EH (cell line): ENCODE measurements at regions not wholly inside any gene's neighbourhood (a gene's known extent, or its start where the extent isn't known, plus 50 kb on each side); places are given as distances from the start of the nearest gene placed in this dataset.
"Not testable (repeated sequence)": the region's sequence is repeated elsewhere in the genome, so short reads cannot be mapped to it uniquely, and the experiment has no call there.

Source experiments
- DNase-seq: peaks from one replicate; pipeline ENCODE4 v3.0.0-alpha.2; 2015; ENCODE audit warnings: low read depth

DNA sequence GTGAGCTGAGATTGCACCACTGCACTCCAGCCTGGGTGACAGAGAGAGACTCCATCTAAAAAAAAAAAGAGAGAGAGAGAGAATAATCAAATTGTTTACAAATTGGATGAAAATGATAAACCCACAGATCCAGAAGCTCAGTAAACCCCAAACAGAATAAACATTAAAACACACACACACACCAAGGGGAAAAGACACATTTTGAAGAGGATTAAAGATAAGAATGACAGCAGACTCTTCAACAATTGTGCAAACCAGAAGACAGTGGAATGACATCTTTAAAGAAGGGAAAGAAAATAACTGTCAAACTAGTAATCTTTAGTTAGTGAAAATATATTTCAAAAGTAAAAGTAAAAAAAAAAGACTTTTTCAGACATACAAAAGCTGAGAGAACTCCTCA is 64.4 kb upstream of the RPL38 start:
- no peak for DNase-seq

- no peak for DNase-seq
Measured at GRCh38 chr17:74140282-74140681, 63.2 kb upstream of the RPL38 start.

DNA sequence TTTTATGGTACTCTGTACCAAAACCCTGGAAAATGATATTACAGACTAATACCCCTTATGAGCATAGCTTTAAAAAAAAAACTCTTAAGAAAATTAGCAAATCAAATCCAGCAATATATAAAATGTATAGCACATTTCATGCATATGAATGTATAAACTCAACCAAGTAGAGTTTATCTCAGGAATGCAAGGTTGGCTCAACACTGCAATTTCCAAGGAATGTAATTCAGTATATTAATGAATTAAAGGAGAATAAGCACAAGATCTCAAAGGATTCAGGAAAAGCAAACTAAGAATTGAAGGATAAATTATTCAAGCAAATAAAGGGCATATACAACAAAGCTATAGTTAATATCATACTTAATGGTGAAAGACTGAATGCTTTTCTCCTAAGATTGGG is 61.9 kb upstream of the RPL38 start:
- no peak for DNase-seq

DNA sequence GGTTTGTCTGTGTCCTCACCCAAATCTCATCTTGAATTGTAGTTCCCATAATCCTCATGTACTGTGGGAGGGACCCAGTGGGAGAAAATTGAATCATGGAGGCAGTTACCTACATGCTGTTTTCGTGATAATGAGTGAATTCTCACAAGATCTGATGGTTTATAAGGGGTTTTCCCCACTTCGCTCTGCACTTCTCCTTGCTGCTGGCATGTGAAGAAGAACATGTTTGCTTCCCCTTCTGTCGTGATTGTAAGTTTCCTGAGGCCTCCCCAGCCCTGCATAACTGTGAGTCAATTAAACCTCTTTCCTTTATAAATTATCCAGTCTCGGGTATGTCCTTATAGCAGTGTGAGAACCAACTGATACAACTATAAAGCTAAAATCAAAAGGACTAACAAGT is 60.2 kb upstream of the RPL38 start:
- not testable (repeated sequence) for DNase-seq

GRCh38 chr17:74145756-74146155 is 57.7 kb upstream of the RPL38 start:
- DNase-seq = no peak

- DNase-seq = no peak
Measured at GRCh38 chr17:74146196-74146595, 57.3 kb upstream of the RPL38 start.

DNA sequence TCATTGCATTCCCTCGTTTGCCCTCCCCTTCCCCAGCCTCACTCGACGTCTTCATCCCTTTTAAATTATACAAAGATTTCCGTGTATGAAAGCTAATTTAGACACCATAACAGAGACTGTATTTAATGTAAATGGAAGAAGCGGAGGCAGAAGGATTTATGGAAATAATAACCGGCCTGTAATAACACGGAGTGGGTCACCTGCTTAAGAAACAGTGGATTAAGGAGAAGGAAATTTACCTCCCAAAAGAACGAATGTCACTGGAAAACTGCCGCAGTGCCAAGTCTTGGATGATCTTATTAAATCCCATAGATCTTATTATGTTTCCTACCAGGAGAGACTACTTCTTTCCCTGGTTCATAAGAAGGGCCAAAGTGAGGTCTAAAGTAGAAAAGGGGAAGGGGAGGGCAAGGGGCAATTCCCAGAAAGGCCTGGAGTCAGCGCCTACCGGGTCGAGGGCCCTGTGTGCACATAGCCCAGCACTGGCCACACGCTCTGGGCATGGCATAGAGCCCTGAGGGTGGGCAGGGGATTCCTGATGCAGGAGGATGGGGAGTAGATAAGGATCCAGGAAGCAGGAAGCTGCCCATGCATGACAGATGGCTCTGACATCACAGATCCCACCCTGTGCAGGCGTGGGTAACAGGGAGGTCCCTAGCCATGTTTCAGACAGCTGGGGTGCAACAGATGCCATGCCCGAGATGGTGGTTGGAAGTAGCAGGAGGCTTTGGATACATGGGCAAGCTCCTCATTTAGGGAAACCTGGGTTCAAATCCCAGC is 56.2 kb upstream of the RPL38 start:
- DNase-seq = no peak

DNA sequence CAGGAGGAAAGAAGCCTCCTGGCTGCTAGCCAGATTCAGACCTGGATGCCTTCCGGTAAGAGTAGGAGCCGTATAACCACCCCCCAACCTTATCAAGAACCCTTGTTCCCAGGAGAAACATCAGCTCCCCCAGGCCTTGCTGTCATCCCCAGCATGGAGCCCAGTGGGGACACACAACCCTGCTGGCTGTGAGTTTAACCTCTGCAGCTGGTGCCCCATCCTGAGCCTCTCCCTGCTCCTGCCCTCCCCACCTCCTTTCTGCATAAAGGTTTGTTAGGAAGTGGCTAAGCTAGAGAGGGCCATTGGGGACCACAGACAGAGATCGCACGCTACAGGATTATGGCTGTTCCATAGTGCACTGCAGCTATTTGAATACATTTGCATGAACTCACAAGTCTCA is 55.5 kb upstream of the RPL38 start:
- DNase-seq = no peak

DNA sequence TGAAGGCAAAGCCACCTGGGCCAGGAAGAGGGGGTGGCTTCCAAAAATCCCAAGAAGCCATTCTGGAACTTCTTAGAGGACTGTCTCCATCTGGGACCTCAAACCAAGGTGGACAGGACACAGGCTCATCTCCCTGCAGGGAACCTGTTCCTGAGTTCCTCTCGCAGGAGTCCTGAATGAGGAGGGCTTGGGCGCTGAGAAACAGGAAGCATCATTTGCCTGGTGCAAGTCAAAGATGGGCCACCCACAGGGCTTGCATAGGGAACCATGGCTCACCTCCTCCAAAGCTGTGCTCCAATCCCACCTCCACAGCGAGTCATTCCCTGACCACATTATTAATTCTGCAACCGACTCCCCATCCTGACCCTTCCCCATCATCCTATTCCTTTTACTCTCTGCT is 55.0 kb upstream of the RPL38 start:
- DNase-seq = no peak

- no peak for DNase-seq
Measured at GRCh38 chr17:74148901-74149596, 54.4 kb upstream of the RPL38 start.

DNA sequence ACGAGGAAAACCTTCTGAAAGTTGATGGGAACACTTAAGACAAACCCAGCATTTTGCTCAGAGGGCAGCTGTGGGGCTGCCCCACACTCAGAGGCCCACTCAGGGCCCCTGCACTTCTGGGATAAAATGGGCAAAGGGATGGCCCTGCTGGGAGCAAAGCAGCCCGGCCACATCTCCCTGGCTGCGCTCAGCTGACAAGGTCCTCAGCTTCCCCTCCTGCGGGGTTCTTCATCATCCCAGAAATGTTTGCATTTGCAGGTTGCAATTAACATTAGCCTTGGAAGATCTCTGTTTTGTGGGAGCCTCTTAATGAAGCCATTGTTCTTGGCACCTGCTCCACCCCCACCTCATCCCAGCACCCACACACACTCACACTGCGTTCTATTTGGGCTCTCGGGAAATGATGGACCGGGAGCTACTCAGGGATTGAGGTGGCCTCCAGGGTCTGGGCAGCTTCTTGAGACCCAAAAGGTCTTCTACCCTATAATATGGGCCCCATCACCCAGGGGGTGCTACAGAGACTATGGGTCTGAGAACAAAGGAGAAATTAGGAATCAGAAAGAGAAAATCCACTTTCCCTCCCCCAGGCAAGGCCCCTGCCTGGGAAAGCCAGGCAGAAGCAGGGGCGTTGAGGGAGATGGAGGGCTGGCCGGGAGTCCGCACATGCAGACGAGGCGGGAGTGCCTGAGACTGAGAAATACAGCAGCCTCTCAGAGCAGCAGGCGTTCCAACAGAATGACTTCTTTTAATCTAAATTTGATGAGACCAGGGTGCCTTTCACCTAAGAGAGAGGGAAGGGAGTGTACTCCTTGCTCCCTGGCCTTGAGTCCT is 53.7 kb upstream of the RPL38 start:
- DNase-seq = no peak

DNA sequence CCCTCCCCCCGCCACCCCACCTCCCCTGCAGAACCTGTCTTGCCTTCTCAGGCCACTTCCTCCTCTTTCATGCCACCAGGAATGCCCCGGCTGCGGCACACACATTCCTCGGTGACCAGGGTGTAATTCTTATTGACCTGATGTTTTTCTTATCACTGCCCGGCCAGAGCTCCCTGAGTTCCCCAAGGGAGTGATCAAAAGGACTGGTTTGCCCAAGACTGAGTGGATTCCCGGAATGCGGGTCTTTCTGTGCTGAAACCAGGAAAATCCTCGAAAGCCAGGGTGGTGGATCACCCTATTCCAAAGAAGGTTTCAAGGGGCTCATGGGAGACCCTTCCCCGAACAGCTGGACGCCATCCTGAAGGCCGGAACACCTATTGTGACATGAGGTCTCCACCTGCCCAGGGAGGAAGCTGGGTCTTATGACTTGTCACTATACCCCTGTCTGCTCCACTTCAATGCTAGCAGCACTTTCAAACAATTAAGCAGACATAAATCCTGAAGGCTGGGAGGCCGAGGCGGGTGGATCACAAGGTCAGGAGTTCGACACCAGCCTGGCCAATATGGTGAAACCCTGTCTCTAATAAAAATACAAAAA is 53.0 kb upstream of the RPL38 start:
- DNase-seq = no peak

DNA sequence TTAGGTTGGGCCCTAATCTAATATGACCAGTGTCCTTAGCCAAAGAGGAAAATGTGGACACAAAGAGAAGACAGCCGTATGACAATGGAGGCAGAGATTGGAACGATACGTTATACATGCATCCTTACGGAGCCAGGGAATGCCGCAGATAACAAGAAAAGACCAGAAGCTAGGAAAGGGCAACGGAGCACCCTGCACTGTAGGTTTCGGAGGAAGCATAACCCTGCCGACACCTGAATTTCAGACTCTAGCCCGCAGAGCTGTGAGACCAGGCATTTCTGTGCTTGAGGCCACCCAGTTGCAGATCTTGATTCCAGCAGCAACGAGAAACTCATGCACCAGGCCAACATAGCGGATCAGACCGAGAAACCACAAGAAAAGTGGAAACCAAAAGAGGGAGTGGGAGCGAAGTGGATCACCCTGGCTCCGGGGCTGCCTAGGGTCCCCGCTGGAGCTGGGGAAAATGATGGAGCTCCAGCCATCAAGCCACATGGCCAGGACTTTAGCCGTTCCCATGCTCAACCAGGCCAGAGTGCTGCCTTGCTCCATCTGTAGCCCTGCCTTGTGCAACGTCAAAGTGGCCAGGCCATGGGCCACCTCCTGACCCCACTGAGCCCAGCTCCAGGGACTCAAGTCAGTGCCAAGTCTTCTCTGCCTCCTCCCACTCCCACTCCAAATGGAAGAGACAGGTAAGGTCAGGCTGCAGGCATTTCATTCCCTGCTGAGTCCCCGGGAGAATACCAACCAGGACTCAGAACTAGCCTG is 51.7 kb upstream of the RPL38 start:
- no peak for DNase-seq

GRCh38 chr17:74152591-74153455 is 50.7 kb upstream of the RPL38 start:
- DNase-seq = no peak

GRCh38 chr17:74153456-74153810 is 50.0 kb upstream of the RPL38 start:
- DNase-seq = no peak
